GM18858 (cell line): ENCODE measurements at regions not wholly inside any gene's neighbourhood (a gene's known extent, or its start where the extent isn't known, plus 50 kb on each side); places are given as distances from the start of the nearest gene placed in this dataset.

Source experiments
- ATAC-seq: cut with Tn5 transposase; IDR thresholded peaks from one replicate; pipeline ENCODE4 v1.9.1; 2021; ENCODE audit not compliant: unreplicated experiment

- ATAC-seq: no peak
Measured at GRCh38 chr17:79424471-79425185, 186.2 kb downstream of the RBFOX3 start.

- no peak for ATAC-seq
Measured at GRCh38 chr17:79423811-79424465, 186.9 kb downstream of the RBFOX3 start.

GRCh38 chr17:79422236-79422635 lies 188.6 kb downstream of the RBFOX3 start:
- ATAC-seq: no peak

GRCh38 chr17:79420318-79421243 lies 190.3 kb downstream of the RBFOX3 start:
- no peak for ATAC-seq

- no peak for ATAC-seq
Measured at GRCh38 chr17:79417476-79417988, 193.3 kb downstream of the RBFOX3 start.

- no peak for ATAC-seq
Measured at GRCh38 chr17:79415909-79416308, 194.9 kb downstream of the RBFOX3 start.

GRCh38 chr17:79415365-79415764 lies 195.5 kb downstream of the RBFOX3 start:
- ATAC-seq: no peak

- ATAC-seq: no peak
Measured at GRCh38 chr17:79414793-79415211, 196.0 kb downstream of the RBFOX3 start.

GRCh38 chr17:79414063-79414792 lies 196.6 kb downstream of the RBFOX3 start:
- ATAC-seq: no peak

GRCh38 chr17:79413611-79414010 lies 197.2 kb downstream of the RBFOX3 start:
- ATAC-seq: no peak

- ATAC-seq: no peak
Measured at GRCh38 chr17:79412886-79413390, 197.9 kb downstream of the RBFOX3 start.

- ATAC-seq: no peak
Measured at GRCh38 chr17:79412110-79412509, 198.7 kb downstream of the RBFOX3 start.

GRCh38 chr17:79411419-79411818 lies 199.4 kb downstream of the RBFOX3 start:
- ATAC-seq: no peak

GRCh38 chr17:79410681-79411080 lies 200.2 kb downstream of the RBFOX3 start:
- ATAC-seq: no peak

- ATAC-seq: no peak
Measured at GRCh38 chr17:79408251-79408650, 202.6 kb downstream of the RBFOX3 start.

- no peak for ATAC-seq
Measured at GRCh38 chr17:79407385-79407784, 203.5 kb downstream of the RBFOX3 start.

- no peak for ATAC-seq
Measured at GRCh38 chr17:79406316-79406715, 204.5 kb downstream of the RBFOX3 start.

- ATAC-seq: no peak
Measured at GRCh38 chr17:79405823-79406222, 205.0 kb downstream of the RBFOX3 start.

- ATAC-seq: no peak
Measured at GRCh38 chr17:79404136-79404911, 206.5 kb downstream of the RBFOX3 start.
